LoVo (cell line): ENCODE measurements at regions not wholly inside any gene's neighbourhood (a gene's known extent, or its start where the extent isn't known, plus 50 kb on each side); places are given as distances from the start of the nearest gene placed in this dataset.

Experiments used
- DNase-seq: peaks from one replicate; pipeline ENCODE4 v3.0.0-alpha.2; 2016; ENCODE audit warnings: low spot score

DNA sequence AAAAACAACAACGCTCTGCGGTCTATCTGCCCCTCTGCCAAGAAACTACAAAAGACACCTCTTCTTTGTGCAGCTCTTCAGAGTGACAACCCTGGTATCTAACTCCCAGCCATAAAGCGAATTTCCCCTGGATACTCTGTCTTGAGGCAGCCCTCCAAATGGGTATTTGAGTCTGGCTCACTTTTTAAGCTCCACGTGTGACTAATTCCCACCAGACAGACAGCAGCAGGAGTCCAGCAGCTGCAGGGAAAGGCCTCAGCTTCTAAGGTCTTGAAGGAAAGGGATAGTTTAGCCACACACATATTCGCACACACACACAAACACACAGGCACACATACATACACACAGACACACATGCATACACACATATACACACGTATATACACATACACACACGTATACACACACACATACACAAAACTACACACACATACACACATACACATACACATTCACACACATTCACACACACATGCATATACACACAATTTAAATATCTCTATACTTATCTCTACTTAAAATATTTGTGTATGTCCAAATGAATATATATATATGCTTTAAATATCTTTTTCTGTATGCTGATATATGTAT, 188.8 kb downstream of the TSHZ3 start:
- DNase-seq = no peak

DNA sequence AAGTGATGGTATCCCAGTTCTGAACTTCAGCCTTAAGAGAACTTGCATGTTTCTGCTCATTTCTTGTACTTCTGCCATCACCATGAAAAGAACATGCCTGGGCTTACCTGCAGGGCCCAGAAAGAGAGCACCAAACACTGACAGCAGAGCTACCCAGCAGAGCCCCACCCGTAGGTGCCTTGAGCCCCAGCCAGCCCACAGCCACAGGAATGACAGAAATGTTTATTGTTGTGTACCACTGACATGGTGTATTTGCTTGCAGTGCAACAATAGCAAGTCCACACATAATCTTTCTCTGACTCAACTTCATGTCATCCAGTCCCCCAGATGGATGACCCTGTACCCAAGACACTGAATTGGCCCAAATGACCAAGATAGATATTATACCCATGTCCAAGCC, 195.2 kb downstream of the TSHZ3 start:
- peak; percentile 25 for DNase-seq

DNA sequence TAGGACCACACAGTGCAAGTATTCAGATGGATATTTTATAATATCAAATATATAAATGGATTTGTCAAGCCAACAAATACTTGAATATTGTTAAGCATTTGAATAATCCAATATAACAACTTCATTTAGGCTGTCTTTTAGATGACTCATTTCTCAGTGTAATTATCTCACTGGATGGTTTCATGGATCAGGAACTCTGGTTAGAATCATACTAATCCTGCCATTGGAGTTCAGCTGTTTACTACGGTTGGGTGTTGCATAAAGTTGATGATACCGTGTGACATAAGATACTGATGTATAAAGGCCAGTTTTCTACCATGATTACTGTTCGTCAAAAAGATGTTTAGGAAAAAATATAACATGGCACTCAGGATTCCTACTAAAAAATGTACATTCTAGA, 196.3 kb downstream of the TSHZ3 start:
- DNase-seq = no peak

DNA sequence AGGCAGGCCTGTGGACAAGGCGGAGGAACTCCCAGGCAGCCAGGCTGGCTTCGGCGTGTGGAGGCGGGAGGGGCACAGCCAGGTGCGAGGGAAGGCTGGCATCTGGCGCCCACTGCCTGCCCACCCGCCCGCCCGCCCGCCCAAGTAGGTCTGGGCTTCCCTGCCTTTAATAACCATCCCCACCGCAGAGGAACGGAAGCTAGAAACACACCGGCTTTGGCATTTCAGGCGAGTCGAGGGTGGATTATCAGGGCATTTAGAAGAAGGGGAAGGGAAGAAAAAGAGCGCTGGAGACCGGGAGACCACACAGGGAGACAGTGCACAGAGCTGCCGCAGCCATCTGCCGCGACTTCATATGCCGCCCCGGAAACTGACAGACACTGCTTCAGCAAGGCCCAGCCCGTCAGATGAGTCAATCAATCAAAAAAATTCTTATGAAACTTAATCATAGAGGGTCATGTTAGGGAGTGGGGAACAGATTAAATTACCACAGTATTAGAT, 199.7 kb downstream of the TSHZ3 start:
- DNase-seq = no peak

DNA sequence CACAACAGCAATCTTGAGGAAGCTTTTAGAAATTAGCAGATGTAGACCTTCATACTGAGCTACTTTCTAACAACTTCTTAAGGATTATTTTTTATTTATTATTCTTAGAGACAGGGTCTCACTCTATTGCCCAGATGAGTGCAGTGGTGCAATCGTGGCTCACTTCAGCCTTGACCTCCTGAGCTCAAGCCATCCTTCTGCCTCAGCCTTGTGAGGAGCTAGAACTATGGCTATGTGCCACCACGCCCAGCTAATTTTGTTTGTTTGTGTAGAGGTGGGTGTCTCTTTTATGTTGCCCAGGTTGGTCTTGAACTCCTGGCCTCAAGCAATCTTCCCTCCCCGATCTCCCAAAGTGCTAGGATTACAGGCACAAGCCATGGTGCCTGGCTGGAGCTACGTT, 200.6 kb downstream of the TSHZ3 start:
- DNase-seq = no peak

DNA sequence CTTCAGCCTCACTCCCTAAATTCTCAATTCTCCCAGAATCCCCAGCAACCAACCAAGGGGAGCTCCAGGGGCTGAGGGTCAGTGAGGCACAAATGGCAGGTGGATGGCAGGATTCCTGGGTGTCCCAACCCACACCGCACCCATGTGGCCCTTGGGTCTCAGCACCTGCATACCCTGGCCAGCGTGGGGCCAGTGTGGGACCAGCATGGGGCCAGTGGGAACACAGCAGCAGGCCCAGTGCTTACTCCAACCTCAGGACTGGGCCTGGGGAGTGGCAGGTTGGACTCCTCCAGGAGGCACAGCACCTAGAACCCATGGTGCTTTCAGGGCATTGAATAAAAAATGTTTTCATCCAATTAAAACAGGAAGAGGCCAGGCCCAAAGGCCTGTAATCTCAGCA, 202.0 kb downstream of the TSHZ3 start:
- DNase-seq = no peak

DNA sequence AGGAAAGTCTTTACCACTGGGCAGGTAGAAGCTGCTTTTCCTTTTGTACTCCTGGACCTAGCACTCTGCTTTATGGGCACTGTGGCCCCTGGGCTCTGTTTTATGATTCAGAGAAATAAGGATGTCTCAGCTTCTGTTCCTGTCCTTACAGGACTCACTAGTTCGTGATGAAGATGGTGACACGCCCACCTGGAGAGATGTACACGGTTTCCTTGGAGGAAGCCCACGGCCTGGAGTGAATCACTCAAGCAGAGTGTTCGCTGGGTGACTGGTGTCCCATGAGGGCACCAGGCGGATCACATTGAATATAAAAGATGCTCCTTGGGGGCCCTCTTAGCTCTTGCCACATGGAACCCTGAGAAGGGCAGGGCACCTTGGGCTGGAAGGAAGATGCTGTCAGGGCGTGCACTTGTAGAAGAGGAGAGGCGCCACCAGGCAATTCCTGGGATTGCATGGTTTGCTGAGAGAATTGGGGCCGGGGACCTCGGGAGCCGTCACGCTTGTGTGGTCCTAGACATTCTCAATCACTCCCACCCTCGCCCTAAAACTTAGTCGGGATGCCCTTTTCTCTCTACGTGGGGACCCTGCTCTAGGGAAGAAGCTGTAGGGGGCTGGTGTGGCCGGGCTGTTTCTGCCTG, 202.6 kb downstream of the TSHZ3 start:
- DNase-seq = no peak

DNA sequence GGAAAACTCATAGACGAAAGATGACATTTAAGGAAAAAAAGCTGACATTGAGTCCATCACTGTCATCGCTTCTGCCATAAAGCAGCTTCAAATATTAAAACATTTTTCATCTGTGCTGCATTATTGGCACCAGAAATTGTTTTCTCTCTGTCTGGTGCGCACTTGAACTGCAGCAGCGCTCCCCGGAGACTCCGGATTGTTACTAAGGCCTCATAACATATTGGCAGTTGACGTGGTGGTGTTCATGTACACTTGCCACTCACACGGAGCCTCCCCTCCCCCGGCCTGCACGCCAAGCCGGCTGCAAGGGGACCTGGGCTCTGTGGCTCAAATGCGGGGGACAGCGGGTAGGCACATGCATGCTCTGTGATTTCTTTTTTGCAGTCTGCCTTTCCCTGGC, 203.2 kb downstream of the TSHZ3 start:
- DNase-seq = no peak

DNA sequence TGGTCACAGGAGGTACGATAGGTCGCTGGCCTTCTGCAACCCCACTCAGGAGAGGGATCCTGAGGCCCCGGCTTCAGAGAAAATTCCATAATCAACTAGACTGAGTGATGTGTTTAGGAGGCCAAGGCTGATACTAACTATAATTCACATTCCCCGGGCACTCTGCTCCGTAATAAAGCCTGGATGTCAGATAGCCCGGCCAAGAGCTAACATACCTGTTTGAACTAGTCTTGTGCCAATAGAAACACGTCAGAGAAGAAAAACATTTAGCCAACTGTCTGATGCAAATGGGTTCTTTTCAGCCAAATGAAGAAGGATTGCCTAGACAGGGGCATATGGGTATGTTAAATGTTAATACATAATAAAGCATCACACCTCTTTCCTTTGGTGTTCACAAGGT, 204.2 kb downstream of the TSHZ3 start:
- DNase-seq = no peak

DNA sequence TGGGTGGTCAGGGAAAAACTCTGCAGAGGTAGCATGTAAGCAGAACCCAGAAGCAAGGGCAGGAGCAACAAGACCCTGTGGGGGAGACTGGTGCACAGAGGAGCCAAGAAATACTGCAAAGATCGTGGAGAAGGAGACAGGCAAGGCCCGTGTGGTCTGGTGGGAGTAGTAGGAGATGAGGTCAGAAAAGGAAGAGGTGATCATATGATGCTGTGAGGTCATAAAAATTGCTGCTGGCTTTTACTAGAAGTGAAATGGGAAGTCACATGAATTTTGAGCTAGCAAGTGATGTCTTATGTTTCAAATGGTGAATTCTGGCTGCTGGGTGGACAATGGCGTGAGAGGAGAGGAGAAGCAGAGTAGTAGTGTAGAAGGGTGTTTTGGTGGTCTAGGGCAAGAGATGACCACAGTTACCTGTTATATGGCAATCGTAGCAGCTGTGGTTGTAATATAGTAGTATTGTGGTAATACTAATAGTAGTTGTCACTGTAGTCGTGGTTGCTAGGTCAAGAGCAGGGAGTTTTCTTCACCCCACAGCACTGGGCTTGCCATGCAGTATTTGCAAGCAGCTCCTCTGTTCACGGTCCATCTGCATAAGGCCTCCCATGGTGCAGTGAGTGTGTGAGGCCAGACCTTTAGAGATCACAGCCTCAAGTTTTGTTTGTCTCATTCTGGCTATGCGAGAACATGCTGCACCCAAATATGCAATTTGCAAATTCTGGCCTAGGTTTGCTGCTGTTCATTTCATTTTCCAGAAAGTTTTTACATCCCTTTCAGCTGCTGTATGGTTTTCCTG, 205.0 kb downstream of the TSHZ3 start:
- no peak for DNase-seq

DNA sequence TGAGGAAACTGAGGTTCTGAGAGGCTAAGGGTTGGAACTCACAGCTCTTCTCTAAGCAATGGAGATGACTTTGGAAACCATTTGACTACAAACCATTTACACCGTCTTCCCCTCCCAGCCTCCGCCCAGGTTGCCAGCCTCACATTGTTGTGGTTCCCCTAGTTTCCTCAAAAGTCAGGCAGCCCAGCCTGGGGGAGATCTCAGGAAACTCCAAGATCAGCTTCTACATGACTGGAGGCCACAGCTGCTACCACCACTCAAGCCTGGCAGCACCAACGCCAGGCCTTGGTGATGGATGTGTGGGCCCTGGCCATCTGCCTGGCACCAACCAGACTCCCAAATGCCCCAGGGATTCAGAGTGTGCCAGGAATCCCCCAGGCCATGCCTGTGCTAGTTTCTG, 207.9 kb downstream of the TSHZ3 start:
- no peak for DNase-seq

DNA sequence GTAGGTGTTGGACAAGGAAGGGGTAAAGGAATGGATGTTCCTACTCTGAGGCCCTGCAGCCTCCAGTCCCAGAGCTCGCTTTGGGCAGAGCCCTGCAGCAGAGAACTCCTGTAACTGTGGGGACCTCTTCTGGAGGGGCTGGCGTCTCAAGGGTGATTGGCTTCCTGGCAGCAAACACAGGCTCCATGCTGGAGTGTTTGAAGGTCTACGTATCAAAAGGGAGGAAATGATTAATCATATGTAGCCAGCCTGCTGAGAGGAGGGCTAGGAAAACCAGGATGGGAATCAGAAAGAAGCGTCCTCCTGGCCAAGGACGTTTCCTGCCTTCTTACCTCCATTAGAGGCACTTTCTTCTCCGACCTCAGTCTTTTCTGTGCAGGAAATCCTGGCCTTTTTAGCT, 208.5 kb downstream of the TSHZ3 start:
- DNase-seq = no peak

DNA sequence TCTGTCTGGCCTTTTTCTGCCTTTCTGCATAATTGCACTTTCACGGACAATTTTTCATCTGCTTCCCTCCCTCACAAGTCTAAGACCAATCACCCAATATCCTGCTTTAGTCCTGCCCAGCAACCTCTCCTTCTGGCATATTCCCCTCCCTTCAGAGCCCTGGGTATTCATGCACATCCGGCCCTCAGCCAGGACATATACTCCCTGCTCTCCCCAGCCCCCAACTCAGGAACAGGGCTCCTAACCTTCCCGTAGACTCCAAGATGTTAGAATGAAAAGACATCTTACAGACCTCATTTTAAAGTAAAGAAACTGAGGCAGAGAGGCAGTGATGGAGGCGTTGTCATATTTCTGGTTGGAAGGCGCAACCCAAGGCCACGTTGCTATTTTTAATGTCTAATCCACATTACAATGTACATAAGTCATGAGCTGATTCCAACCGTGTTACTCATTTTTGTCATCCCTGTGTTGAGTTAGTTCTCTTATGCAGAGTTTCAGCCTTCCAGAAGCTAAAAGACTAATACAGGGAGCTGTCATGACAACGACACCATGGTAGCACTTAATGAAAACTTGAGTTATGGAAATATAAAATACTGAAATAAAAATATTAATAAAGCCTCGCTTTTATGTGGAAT, 209.2 kb downstream of the TSHZ3 start:
- DNase-seq = no peak

DNA sequence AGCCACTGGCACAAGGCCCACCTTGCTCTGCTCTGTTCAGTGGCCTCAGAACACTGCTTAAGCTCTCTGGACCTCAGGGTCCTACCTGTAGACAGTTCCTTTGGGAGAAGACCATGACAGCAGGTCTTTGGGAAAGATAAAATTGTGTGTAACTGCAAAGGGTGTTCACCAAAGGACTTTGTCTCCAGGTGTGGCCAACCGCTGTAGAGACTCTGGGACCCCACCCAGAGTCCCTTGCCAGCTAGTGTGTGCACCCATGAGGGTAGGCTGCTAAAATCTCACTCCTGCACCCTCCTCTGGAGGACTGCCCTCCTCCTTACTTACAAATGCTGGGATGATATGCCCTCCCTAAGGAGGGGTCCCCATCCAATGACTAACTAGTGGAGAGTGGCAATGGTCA, 211.2 kb downstream of the TSHZ3 start:
- DNase-seq = no peak

DNA sequence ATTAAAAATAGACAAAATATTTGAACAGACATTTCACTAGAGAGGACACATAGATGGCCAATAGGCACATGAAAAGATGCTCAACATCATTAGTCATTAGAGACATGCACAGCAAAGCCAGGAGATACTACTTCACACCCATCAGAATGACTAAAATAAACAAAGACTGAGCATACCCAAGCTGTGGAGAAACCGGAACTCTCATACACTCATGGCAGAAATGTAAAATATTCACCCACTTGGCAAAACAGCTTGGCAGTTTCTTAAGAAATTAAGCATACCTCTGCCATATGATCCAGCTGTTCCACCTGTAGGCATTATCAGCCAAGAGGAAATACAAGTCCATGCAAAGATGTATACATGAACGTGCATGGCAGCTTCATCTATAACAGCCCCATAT, 213.4 kb downstream of the TSHZ3 start:
- no peak for DNase-seq

DNA sequence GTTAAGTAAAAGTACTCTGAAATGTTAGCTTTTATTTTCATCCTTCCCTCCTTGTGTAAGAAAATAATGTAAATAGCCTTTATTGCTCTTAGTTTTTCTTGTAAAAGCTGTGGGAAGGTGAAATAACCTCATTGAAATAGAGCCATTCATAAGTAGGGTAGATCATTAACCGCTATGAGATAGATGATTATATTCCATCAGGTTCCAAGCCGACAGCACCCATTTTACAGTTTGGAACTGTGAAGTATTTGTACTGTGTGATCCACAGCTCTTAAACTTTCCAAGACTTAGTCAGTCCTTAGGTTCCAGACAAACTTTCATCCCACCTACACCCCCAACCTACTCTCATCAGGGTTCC, 216.5 kb downstream of the TSHZ3 start:
- no peak for DNase-seq

DNA sequence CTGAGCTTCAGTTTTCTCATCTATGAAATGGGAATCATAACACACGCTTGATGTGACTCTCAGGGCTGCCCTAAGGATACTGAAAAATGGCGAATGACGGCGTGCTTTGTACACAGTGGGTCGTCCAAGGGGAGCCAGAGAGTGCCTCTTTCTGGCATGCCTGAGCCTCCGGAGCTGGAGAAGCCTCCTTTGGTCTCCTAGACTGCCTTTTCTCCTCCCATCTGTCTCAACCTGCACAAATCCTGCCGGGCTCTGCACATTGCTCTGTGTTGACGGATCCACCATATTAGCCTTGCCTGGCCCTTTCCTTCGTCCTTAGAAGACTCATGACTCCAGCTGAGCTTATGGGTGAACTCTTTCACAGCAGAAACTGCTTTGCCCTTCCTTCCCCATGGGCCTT, 220.9 kb downstream of the TSHZ3 start:
- no peak for DNase-seq

DNA sequence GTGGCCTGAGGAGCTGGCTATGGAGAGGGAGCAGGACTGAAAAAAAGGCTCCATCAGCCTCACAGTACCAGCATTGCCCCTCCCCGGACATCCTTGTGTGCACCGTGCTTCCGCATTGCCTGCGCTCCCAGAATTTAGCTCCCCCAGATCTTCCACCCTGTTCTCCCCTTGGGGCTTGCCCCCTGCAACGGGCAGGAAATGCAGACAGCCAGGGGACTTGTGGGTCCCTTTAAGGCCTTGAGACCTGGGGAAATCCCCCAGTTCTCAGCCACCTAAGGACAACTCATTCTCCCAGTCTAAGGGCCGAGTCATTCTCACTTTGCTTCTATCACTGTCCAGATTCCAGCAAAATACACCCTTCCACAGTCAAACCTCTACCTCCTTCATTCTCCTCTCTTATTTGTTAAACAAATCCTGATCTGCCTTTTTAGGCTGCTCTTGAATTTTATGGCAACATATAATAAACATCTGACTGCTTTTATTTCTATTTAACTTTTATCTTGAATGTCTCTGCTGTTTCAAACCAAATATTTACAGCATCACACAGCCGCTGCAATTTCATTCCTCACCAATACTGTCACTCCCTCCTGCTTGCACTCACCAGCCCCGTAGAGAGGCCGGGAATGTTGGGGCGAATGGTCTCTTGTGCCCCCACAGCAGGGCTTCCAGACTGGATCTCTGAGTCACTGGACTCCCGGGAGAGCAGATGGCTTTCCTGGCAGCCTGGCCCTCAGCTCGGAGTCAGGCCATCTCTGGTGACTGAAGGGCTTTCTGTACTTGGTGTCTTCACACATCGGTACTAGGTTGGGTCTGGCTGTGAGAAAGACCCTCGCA, 221.9 kb downstream of the TSHZ3 start:
- no peak for DNase-seq

DNA sequence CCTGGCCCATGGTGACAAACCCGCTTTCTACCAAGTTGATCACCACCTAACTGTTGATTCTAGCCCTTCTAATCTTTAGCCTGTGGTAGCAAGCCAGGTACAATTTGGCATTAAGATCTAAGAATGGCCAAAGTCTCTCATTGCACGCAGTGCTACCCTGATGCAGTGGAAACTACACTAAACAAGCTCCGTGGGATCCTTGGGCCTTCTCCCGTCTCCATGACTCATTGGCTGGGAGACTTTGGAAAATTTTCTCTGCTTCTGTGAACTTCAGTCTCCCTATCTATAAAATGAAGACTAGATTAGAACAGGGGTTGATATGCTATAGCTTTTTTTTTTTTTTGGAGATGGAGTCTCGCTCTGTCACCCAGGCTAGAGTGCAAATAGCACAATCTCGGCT, 223.0 kb downstream of the TSHZ3 start:
- DNase-seq = no peak

DNA sequence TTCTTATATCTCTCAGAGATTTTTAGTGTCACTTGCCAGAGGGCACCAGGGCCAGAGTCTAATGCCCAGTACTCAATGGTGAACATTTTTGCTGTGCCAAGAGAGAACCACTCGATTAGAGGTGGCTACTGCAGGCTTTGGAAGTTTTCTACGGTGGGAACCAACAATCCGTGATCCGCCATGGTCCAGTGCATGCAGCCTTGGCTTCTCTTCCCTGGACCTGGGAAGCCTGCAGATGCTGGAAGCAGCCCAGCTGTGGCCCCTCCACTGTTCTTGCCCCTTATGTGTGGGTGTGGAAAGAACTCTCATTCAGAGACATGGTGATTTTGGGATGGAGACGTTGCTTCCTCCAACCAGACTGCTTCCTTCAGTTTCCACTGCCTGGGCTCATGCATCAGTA, 224.2 kb downstream of the TSHZ3 start:
- DNase-seq = no peak

DNA sequence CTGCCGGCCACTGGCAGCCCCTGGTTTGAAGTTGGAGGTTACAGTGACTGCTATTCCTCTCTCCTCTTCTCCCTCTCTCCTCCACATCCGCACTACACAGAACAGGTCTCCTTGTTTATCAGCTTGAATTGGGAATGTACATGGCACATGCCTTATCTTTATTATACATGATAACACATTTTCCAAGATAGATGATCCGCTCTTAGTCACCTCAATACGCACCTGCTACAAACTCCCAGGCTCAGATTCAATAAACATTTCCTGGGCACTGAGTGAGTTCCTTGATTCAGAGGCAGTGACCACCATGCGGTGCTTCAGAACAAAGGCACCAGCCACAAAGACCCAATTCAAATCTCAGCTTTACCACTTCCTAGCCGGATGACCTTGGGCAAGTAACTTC, 227.7 kb downstream of the TSHZ3 start:
- no peak for DNase-seq

DNA sequence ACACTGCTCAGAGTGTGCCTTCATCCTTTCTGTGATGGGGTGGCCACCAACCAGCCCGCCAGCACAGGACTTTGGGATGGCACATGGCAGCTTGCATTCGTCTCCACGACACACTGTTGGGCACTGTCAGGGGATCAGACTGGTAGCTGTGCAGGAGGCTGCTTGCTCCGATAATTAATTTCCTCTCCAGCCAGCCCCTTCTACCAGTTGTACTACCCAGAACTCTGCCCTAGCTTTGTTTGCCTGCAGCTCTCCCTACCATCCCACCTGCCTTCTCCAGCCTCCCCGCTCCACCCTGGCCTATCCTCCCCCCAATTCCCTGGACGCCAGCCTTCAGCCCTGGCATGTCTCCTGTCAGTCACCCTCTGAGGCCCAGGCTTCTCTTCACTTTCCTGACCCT, 228.3 kb downstream of the TSHZ3 start:
- DNase-seq = no peak
